ENCODE measurements at regions not wholly inside any gene's neighbourhood (a gene's known extent, or its start where the extent isn't known, plus 50 kb on each side); places are given as distances from the start of the nearest gene placed in this dataset.

GRCh38 chr5:167150661-167151060, 1140.8 kb upstream of the WWC1 start:
- peaks cover 0 to 3% (median 0%) of the 10 kb centered on the region in 3 donors for H3K9me3 ChIP-seq (ENCODE audit: control insufficient read depth in 3 of 3, low read length in 3 of 3)
- no peak overlapping the region for H3K4me3 ChIP-seq (ENCODE audit: low read length in 3 of 3)
- no peak overlapping the region for H3K9ac ChIP-seq (ENCODE audit: low read depth in 1 of 3, low read length in 3 of 3)
- H3K27me3 ChIP-seq (ENCODE audit: control insufficient read depth in 3 of 3, insufficient read depth in 3 of 3, low read length in 3 of 3), result no peaks in the 10 kb centered on the region
- no peaks in the 10 kb centered on the region for H3K36me3 ChIP-seq (ENCODE audit: control insufficient read depth in 3 of 3, insufficient read depth in 3 of 3, low read length in 3 of 3)
- H3K27ac ChIP-seq (ENCODE audit: low read depth, low read length), result no peak overlapping the region
- H3K4me1 ChIP-seq (ENCODE audit: control insufficient read depth in 3 of 3, insufficient read depth in 3 of 3, low read length in 3 of 3), result no peaks in the 10 kb centered on the region

GRCh38 chr5:167152561-167152960, 1138.9 kb upstream of the WWC1 start:
- no peaks in the 10 kb centered on the region for H3K4me1 ChIP-seq (ENCODE audit: control insufficient read depth in 3 of 3, insufficient read depth in 3 of 3, low read length in 3 of 3)
- peaks cover 0 to 4% (median 0%) of the 10 kb centered on the region in 3 donors for H3K9me3 ChIP-seq (ENCODE audit: control insufficient read depth in 3 of 3, low read length in 3 of 3)
- no peak overlapping the region for H3K9ac ChIP-seq (ENCODE audit: low read depth in 1 of 3, low read length in 3 of 3)
- no peak overlapping the region for H3K4me3 ChIP-seq (ENCODE audit: low read length in 3 of 3)
- no peaks in the 10 kb centered on the region for H3K27me3 ChIP-seq (ENCODE audit: control insufficient read depth in 3 of 3, insufficient read depth in 3 of 3, low read length in 3 of 3)
- no peaks in the 10 kb centered on the region for H3K36me3 ChIP-seq (ENCODE audit: control insufficient read depth in 3 of 3, insufficient read depth in 3 of 3, low read length in 3 of 3)
- H3K27ac ChIP-seq (ENCODE audit: low read depth, low read length), result no peak overlapping the region

- no peaks in the 10 kb centered on the region for H3K36me3 ChIP-seq (ENCODE audit: control insufficient read depth in 3 of 3, insufficient read depth in 3 of 3, low read length in 3 of 3)
- H3K27me3 ChIP-seq (ENCODE audit: control insufficient read depth in 3 of 3, insufficient read depth in 3 of 3, low read length in 3 of 3), result no peaks in the 10 kb centered on the region
- H3K9ac ChIP-seq (ENCODE audit: low read depth in 1 of 3, low read length in 3 of 3), result no peak overlapping the region
- no peaks in the 10 kb centered on the region for H3K4me1 ChIP-seq (ENCODE audit: control insufficient read depth in 3 of 3, insufficient read depth in 3 of 3, low read length in 3 of 3)
- H3K9me3 ChIP-seq (ENCODE audit: control insufficient read depth in 3 of 3, low read length in 3 of 3), result peaks cover 0 to 4% (median 0%) of the 10 kb centered on the region in 3 donors
- H3K4me3 ChIP-seq (ENCODE audit: low read length in 3 of 3), result no peak overlapping the region
- no peak overlapping the region for H3K27ac ChIP-seq (ENCODE audit: low read depth, low read length)
Observed at GRCh38 chr5:167155387-167156005, 1135.9 kb upstream of the WWC1 start.

GRCh38 chr5:167156446-167156845, 1135.0 kb upstream of the WWC1 start:
- Histone ChIP-seq H3K27ac (ENCODE audit: low read depth, low read length) (no peak overlapping the region), H3K36me3 (ENCODE audit: control insufficient read depth in 3 of 3, insufficient read depth in 3 of 3, low read length in 3 of 3) (no peaks in the 10 kb centered on the region), H3K27me3 (ENCODE audit: control insufficient read depth in 3 of 3, insufficient read depth in 3 of 3, low read length in 3 of 3) (no peaks in the 10 kb centered on the region), H3K9me3 (ENCODE audit: control insufficient read depth in 3 of 3, low read length in 3 of 3) (peaks cover 0 to 4% (median 0%) of the 10 kb centered on the region in 3 donors), H3K4me3 (ENCODE audit: low read length in 3 of 3) (no peak overlapping the region), H3K4me1 (ENCODE audit: control insufficient read depth in 3 of 3, insufficient read depth in 3 of 3, low read length in 3 of 3) (no peaks in the 10 kb centered on the region), H3K9ac (ENCODE audit: low read depth in 1 of 3, low read length in 3 of 3) (no peak overlapping the region)

GRCh38 chr5:167158588-167158987, 1132.9 kb upstream of the WWC1 start:
- H3K4me3 ChIP-seq (ENCODE audit: low read length in 3 of 3), result no peak overlapping the region

GRCh38 chr5:167160388-167160787, 1131.1 kb upstream of the WWC1 start:
- Histone ChIP-seq H3K9me3 (ENCODE audit: control insufficient read depth in 3 of 3, low read length in 3 of 3) (peaks cover 0 to 3% (median 0%) of the 10 kb centered on the region in 3 donors), H3K9ac (ENCODE audit: low read depth in 1 of 3, low read length in 3 of 3) (no peak overlapping the region), H3K36me3 (ENCODE audit: control insufficient read depth in 3 of 3, insufficient read depth in 3 of 3, low read length in 3 of 3) (no peaks in the 10 kb centered on the region), H3K27me3 (ENCODE audit: control insufficient read depth in 3 of 3, insufficient read depth in 3 of 3, low read length in 3 of 3) (no peaks in the 10 kb centered on the region), H3K4me3 (ENCODE audit: low read length in 3 of 3) (no peak overlapping the region), H3K4me1 (ENCODE audit: control insufficient read depth in 3 of 3, insufficient read depth in 3 of 3, low read length in 3 of 3) (no peaks in the 10 kb centered on the region), H3K27ac (ENCODE audit: low read depth, low read length) (no peak overlapping the region)

More at GRCh38 chr5:167158588-167158987, 1132.9 kb upstream of the WWC1 start:
- Histone ChIP-seq H3K9me3 (ENCODE audit: control insufficient read depth in 3 of 3, low read length in 3 of 3) (peaks cover 0 to 4% (median 0%) of the 10 kb centered on the region in 3 donors), H3K27me3 (ENCODE audit: control insufficient read depth in 3 of 3, insufficient read depth in 3 of 3, low read length in 3 of 3) (no peaks in the 10 kb centered on the region), H3K27ac (ENCODE audit: low read depth, low read length) (no peak overlapping the region), H3K9ac (ENCODE audit: low read depth in 1 of 3, low read length in 3 of 3) (no peak overlapping the region), H3K36me3 (ENCODE audit: control insufficient read depth in 3 of 3, insufficient read depth in 3 of 3, low read length in 3 of 3) (no peaks in the 10 kb centered on the region), H3K4me1 (ENCODE audit: control insufficient read depth in 3 of 3, insufficient read depth in 3 of 3, low read length in 3 of 3) (no peaks in the 10 kb centered on the region)

GRCh38 chr5:167166696-167167095, 1124.7 kb upstream of the WWC1 start:
- no peaks in the 10 kb centered on the region for H3K9me3 ChIP-seq (ENCODE audit: control insufficient read depth in 3 of 3, low read length in 3 of 3)
- H3K27ac ChIP-seq (ENCODE audit: low read depth, low read length), result no peak overlapping the region
- no peak overlapping the region for H3K9ac ChIP-seq (ENCODE audit: low read depth in 1 of 3, low read length in 3 of 3)
- no peak overlapping the region for H3K4me3 ChIP-seq (ENCODE audit: low read length in 3 of 3)
- no peaks in the 10 kb centered on the region for H3K27me3 ChIP-seq (ENCODE audit: control insufficient read depth in 3 of 3, insufficient read depth in 3 of 3, low read length in 3 of 3)
- no peaks in the 10 kb centered on the region for H3K4me1 ChIP-seq (ENCODE audit: control insufficient read depth in 3 of 3, insufficient read depth in 3 of 3, low read length in 3 of 3)
- H3K36me3 ChIP-seq (ENCODE audit: control insufficient read depth in 3 of 3, insufficient read depth in 3 of 3, low read length in 3 of 3), result no peaks in the 10 kb centered on the region

- Histone ChIP-seq H3K36me3 (ENCODE audit: control insufficient read depth in 3 of 3, insufficient read depth in 3 of 3, low read length in 3 of 3) (no peaks in the 10 kb centered on the region), H3K27me3 (ENCODE audit: control insufficient read depth in 3 of 3, insufficient read depth in 3 of 3, low read length in 3 of 3) (no peaks in the 10 kb centered on the region), H3K9ac (ENCODE audit: low read depth in 1 of 3, low read length in 3 of 3) (no peak overlapping the region), H3K4me3 (ENCODE audit: low read length in 3 of 3) (no peak overlapping the region), H3K4me1 (ENCODE audit: control insufficient read depth in 3 of 3, insufficient read depth in 3 of 3, low read length in 3 of 3) (no peaks in the 10 kb centered on the region), H3K27ac (ENCODE audit: low read depth, low read length) (no peak overlapping the region), H3K9me3 (ENCODE audit: control insufficient read depth in 3 of 3, low read length in 3 of 3) (no peaks in the 10 kb centered on the region)
Observed at GRCh38 chr5:167167191-167167795, 1124.2 kb upstream of the WWC1 start.

GRCh38 chr5:167168971-167169370, 1122.5 kb upstream of the WWC1 start:
- Histone ChIP-seq H3K27me3 (ENCODE audit: control insufficient read depth in 3 of 3, insufficient read depth in 3 of 3, low read length in 3 of 3) (no peaks in the 10 kb centered on the region), H3K9ac (ENCODE audit: low read depth in 1 of 3, low read length in 3 of 3) (no peak overlapping the region), H3K27ac (ENCODE audit: low read depth, low read length) (no peak overlapping the region)

GRCh38 chr5:167171056-167171455, 1120.4 kb upstream of the WWC1 start:
- H3K27ac ChIP-seq (ENCODE audit: low read depth, low read length), result no peak overlapping the region
- H3K4me1 ChIP-seq (ENCODE audit: control insufficient read depth in 3 of 3, insufficient read depth in 3 of 3, low read length in 3 of 3), result no peaks in the 10 kb centered on the region
- no peak overlapping the region for H3K4me3 ChIP-seq (ENCODE audit: low read length in 3 of 3)
- no peaks in the 10 kb centered on the region for H3K36me3 ChIP-seq (ENCODE audit: control insufficient read depth in 3 of 3, insufficient read depth in 3 of 3, low read length in 3 of 3)
- H3K9ac ChIP-seq (ENCODE audit: low read depth in 1 of 3, low read length in 3 of 3), result no peak overlapping the region
- H3K9me3 ChIP-seq (ENCODE audit: control insufficient read depth in 3 of 3, low read length in 3 of 3), result no peaks in the 10 kb centered on the region
- no peaks in the 10 kb centered on the region for H3K27me3 ChIP-seq (ENCODE audit: control insufficient read depth in 3 of 3, insufficient read depth in 3 of 3, low read length in 3 of 3)

More at GRCh38 chr5:167168971-167169370, 1122.5 kb upstream of the WWC1 start:
- Histone ChIP-seq H3K36me3 (ENCODE audit: control insufficient read depth in 3 of 3, insufficient read depth in 3 of 3, low read length in 3 of 3) (no peaks in the 10 kb centered on the region), H3K9me3 (ENCODE audit: control insufficient read depth in 3 of 3, low read length in 3 of 3) (no peaks in the 10 kb centered on the region), H3K4me3 (ENCODE audit: low read length in 3 of 3) (no peak overlapping the region), H3K4me1 (ENCODE audit: control insufficient read depth in 3 of 3, insufficient read depth in 3 of 3, low read length in 3 of 3) (no peaks in the 10 kb centered on the region)

Measured in skeletal muscle tissue (tissue), 3 donors.